PC-9 (cell line): ENCODE measurements at regions not wholly inside any gene's neighbourhood (a gene's known extent, or its start where the extent isn't known, plus 50 kb on each side); places are given as distances from the start of the nearest gene placed in this dataset.

Experiments
- BruUV-seq: library from RNA; stranded (reverse); fragments of 400-500 nt; replicated peaks from 2 replicates; lab custom pipeline; 2021; lab: Mats Ljungman, UMichigan
- CTCF ChIA-PET: fragments of 300-600 bp; sonication (Branson Sonifier 250); formaldehyde crosslinking; loops from one replicate; lab custom pipeline; 2022; ENCODE audit warnings: antibody characterized with exemption; lab: Charles Lee
- POLR2A ChIA-PET: fragments of 300-600 bp; sonication (Branson Sonifier 250); formaldehyde crosslinking; loops from one replicate; lab custom pipeline; 2022; ENCODE audit warnings: antibody characterized with exemption; ENCODE audit not compliant: unreplicated experiment; lab: Charles Lee
- DNase-seq, 2 experiments: peaks; one replicate each; pipeline versions ENCODE4 v3.0.0 to v3.0.0-alpha.2; 2015 to 2022; ENCODE audit warnings: mixed read lengths in 1 of 2
- H2AFZ ChIP-seq: fragments of 200-600 bp; sonication (generic); 2 replicates; pipeline ENCODE4 v1.8.1; 2017; ENCODE audit warnings: antibody characterized with exemption
- H3F3A ChIP-seq: fragments of 200-600 bp; sonication (generic); 2 replicates; pipeline ENCODE4 v1.8.1; 2017; ENCODE audit warnings: antibody characterized with exemption, mild to moderate bottlenecking, low read depth; ENCODE audit not compliant: insufficient read depth
- H3K27ac ChIP-seq: fragments of 200-600 bp; sonication (generic); 2 replicates; pipeline ENCODE4 v1.6.1; 2016; ENCODE audit warnings: mixed run types
- H3K27me3 ChIP-seq: fragments of 200-600 bp; sonication (generic); 2 replicates; pipeline ENCODE4 v1.6.1; 2016; ENCODE audit warnings: low read depth, mixed run types; ENCODE audit not compliant: insufficient read depth
- H3K36me3 ChIP-seq: fragments of 200-600 bp; sonication (generic); 2 replicates; pipeline ENCODE4 v1.6.1; 2016; ENCODE audit warnings: low read depth, mixed run types
- H3K4me1 ChIP-seq: fragments of 200-600 bp; sonication (generic); replicated peaks from 2 replicates; pipeline ENCODE4 v1.6.1; 2016; ENCODE audit warnings: mixed run types; ENCODE audit not compliant: insufficient read depth
- H3K4me2 ChIP-seq: fragments of 200-600 bp; sonication (generic); 2 replicates; pipeline ENCODE4 v1.6.1; 2017; ENCODE audit warnings: mixed run types
- H3K4me3 ChIP-seq: fragments of 200-600 bp; sonication (generic); 2 replicates; pipeline ENCODE4 v1.6.1; 2016; ENCODE audit warnings: mixed run types
- H3K79me2 ChIP-seq: fragments of 200-600 bp; sonication (generic); 2 replicates; pipeline ENCODE4 v1.6.1; 2017; ENCODE audit warnings: low read depth, mixed run types
- H3K9me2 ChIP-seq: fragments of 200-600 bp; sonication (generic); 2 replicates; pipeline ENCODE4 v1.8.1; 2017; ENCODE audit warnings: mild to moderate bottlenecking; ENCODE audit not compliant: insufficient read depth
- H3K9me3 ChIP-seq: fragments of 200-600 bp; sonication (generic); 2 replicates; pipeline ENCODE4 v1.8.1; 2016; ENCODE audit warnings: low read depth; ENCODE audit not compliant: insufficient read depth
- H4K20me1 ChIP-seq: fragments of 200-600 bp; sonication (generic); 2 replicates; pipeline ENCODE4 v1.8.1; 2017; ENCODE audit not compliant: insufficient read depth
- CTCF ChIP-seq: fragments of 200-600 bp; sonication (generic); conservative IDR thresholded peaks from 2 replicates; pipeline ENCODE4 v1.6.1; 2017; ENCODE audit warnings: mixed run types, antibody characterized with exemption, mild to moderate bottlenecking, moderate library complexity
- EZH2 ChIP-seq: fragments of 200-600 bp; sonication (generic); IDR thresholded peaks from 2 replicates; pipeline ENCODE4 v1.8.0; 2017; ENCODE audit warnings: antibody characterized with exemption, low read depth
- intact Hi-C: fragments of 100-400 bp; cut with micrococcal nuclease; formaldehyde crosslinking; loops from one replicate; pipeline ENCODE4 v1.10.0; 2022; ENCODE audit not compliant: unreplicated experiment

DNA sequence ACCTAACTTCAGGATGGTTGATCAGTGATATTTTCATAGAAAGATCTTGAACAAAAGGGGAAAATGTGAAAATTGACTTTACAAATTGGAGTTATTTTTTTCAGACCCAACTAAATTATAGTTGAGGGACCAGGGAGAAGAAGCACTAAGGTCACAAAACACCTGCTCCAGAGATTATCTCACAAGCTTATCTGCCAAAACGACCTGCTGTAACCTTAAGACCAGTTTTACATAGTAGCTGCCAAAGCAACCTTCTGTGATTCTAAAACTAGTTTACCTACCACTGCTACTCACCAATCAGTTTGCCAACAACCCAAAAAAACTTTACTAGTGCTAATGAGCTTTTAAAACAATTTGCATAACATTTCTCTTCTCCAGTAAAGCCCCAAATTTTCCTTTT is 972.1 kb downstream of the C4orf33 start:
- DNase-seq: no peak
- POLR2A ChIA-PET: no interaction called here
- H3F3A ChIP-seq: no peaks in the 10 kb centered on the region
- H3K4me3 ChIP-seq: no peak overlapping the region
- intact Hi-C loops: no loop called here
- H3K9me3 ChIP-seq: no peaks in the 10 kb centered on the region
- H3K36me3 ChIP-seq: no peaks in the 10 kb centered on the region
- H3K27me3 ChIP-seq: no peaks in the 10 kb centered on the region
- H3K27ac ChIP-seq: no peak overlapping the region
- H3K79me2 ChIP-seq: no peaks in the 10 kb centered on the region
- no peaks in the 10 kb centered on the region for H4K20me1 ChIP-seq
- CTCF ChIA-PET: no interaction called here
- H3K4me1 ChIP-seq: no peaks in the 10 kb centered on the region
- TF ChIP-seq EZH2 (no peak), CTCF (no peak)
- H2AFZ ChIP-seq: no peak overlapping the region
- H3K4me2 ChIP-seq: no peak overlapping the region
- no TSS peak for BruUV-seq
- no peaks in the 10 kb centered on the region for H3K9me2 ChIP-seq

DNA sequence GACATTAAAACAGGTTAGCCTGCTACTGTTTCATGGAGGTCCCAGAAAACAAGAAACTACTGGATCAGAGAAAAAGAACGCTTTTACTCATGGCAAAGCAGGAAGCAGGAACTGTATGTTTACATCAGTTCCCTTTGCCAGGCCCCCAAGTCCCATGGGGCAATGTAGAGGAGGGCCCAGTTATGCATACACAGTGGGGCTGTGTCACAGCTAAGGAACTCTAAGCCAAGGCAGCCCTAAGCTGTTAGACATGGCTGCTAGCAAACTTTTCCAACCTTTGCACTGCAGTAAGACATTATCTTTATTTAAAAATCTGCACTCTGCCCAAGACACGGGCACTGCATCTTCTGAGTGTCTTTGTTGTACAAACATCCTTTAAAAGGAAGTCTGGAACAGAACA is 975.8 kb downstream of the C4orf33 start:
- intact Hi-C loops: no loop called here
- H3K4me3 ChIP-seq: no peak overlapping the region
- H2AFZ ChIP-seq: no peak overlapping the region
- TF ChIP-seq CTCF (no peak), EZH2 (no peak)
- H3K27me3 ChIP-seq: no peaks in the 10 kb centered on the region
- CTCF ChIA-PET: no interaction called here
- H3K4me1 ChIP-seq: no peaks in the 10 kb centered on the region
- no peaks in the 10 kb centered on the region for H3K79me2 ChIP-seq
- H3F3A ChIP-seq: no peaks in the 10 kb centered on the region
- H3K36me3 ChIP-seq: no peaks in the 10 kb centered on the region
- no peaks in the 10 kb centered on the region for H3K9me2 ChIP-seq
- POLR2A ChIA-PET: no interaction called here
- H3K9me3 ChIP-seq: no peaks in the 10 kb centered on the region
- no TSS peak for BruUV-seq
- H3K27ac ChIP-seq: no peak overlapping the region
- no peak overlapping the region for H3K4me2 ChIP-seq
- DNase-seq: no peak
- no peaks in the 10 kb centered on the region for H4K20me1 ChIP-seq

DNA sequence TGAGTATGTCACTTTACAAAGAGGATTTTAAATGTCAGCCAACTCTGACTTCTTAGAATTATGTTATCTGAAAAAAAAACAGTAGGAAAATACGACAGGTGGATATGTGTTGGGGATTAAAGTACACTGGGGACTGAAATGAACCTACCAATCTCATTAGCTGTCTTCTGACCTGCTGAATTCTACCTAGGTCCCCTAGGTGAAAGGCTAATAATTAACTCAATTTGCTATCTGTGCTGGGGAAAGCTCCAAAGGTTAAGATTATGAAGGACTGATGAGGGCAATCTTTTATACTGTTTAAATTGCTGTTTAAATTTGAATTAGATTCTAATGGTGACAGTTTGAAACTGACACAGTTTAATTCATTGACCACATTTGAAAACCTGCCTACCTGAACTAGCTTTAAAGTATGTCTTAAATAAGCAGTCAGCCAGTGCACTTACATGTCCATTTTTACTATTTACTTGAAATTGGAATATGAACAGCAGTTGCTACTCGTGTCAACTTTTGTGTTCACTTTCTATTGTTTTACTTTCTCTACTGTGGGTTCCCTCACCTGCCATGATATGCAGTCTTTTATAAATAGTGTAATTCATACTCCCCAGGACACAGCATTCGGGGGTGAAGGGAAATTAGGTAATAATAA is 977.3 kb downstream of the C4orf33 start:
- H3K79me2 ChIP-seq: no peaks in the 10 kb centered on the region
- POLR2A ChIA-PET: no interaction called here
- no peaks in the 10 kb centered on the region for H4K20me1 ChIP-seq
- H3K36me3 ChIP-seq: no peaks in the 10 kb centered on the region
- CTCF ChIA-PET: no interaction called here
- H3K27me3 ChIP-seq: no peaks in the 10 kb centered on the region
- TF ChIP-seq EZH2: no peak
- no peak for TF ChIP-seq CTCF
- intact Hi-C loops: no loop called here
- no peak overlapping the region for H3K27ac ChIP-seq
- H2AFZ ChIP-seq: no peak overlapping the region
- H3K4me1 ChIP-seq: no peaks in the 10 kb centered on the region
- BruUV-seq: no TSS peak
- no peaks in the 10 kb centered on the region for H3K9me2 ChIP-seq
- DNase-seq: no peak
- no peak overlapping the region for H3K4me2 ChIP-seq
- no peaks in the 10 kb centered on the region for H3K9me3 ChIP-seq
- no peak overlapping the region for H3K4me3 ChIP-seq
- H3F3A ChIP-seq: no peaks in the 10 kb centered on the region
